A549 (cell line): ENCODE measurements at regions not wholly inside any gene's neighbourhood (a gene's known extent, or its start where the extent isn't known, plus 50 kb on each side); places are given as distances from the start of the nearest gene placed in this dataset.

Source experiments
- ATAC-seq, 2 experiments: fragments of 200-7000 bp in 1 of 2; fragments of >200 bp in 1 of 2; cut with Nextera tagmentation in 1 of 2; cut with Tn5 transposase in 1 of 2; 3 replicates each; pipeline versions ENCODE4 v1.8.0 to v1.9.1; 2018 to 2020; ENCODE audit warnings: mild to moderate bottlenecking in 1 of 2, moderate library complexity in 1 of 2
- CTCF ChIA-PET: fragments of 300-600 bp; sonication (Branson Sonifier 250); formaldehyde crosslinking; extraction: SDS; loops from one replicate; lab custom pipeline; 2021; ENCODE audit warnings: antibody characterized with exemption, inconsistent platforms; lab: Yijun Ruan, JAX
- POLR2A ChIA-PET: fragments of 350-600 bp; formaldehyde crosslinking; extraction: SDS; loops from one replicate; lab custom pipeline; 2021; ENCODE audit warnings: antibody characterized with exemption, inconsistent platforms; lab: Yijun Ruan, JAX
- DNase-seq, 2 experiments: peaks; one replicate each; pipeline versions ENCODE4 v3.0.0 to v3.0.0-alpha.2; 2011 to 2016; ENCODE audit warnings: low read depth in 1 of 2, low spot score in 1 of 2
- FAIRE-seq: peaks from 2 replicates; lab custom pipeline; 2011; peaks lifted over from hg19 to GRCh38; lab: Jason Lieb, UNC
- H3K27ac ChIP-seq, 2 experiments: fragments of >200 bp; sonication (Bioruptor Twin); formaldehyde crosslinking; 3 replicates each; pipeline ENCODE4 v1.5.1; 2016 to 2017
- H3K4me1 ChIP-seq: fragments of >200 bp; sonication (Bioruptor Twin); formaldehyde crosslinking; 3 replicates; pipeline ENCODE4 v1.6.1; 2016
- H3K4me2 ChIP-seq: fragments of >200 bp; sonication (Bioruptor Twin); formaldehyde crosslinking; 3 replicates; pipeline ENCODE4 v1.6.1; 2016
- H3K4me3 ChIP-seq: fragments of >200 bp; sonication (Bioruptor Twin); formaldehyde crosslinking; 3 replicates; pipeline ENCODE4 v1.5.1; 2016
- H3K9me3 ChIP-seq: fragments of >200 bp; sonication (Bioruptor Twin); formaldehyde crosslinking; 3 replicates; pipeline ENCODE4 v1.6.1; 2016
- CBX2 ChIP-seq: fragments of 200-600 bp; sonication (generic); IDR thresholded peaks from 2 replicates; pipeline ENCODE4 v1.6.1; 2016; ENCODE audit warnings: low read depth, mild to moderate bottlenecking, borderline replicate concordance
- CEBPB ChIP-seq, 2 experiments: fragments of >200 bp in 1 of 2; sonication (Bioruptor Twin) in 1 of 2; formaldehyde crosslinking in 1 of 2; IDR thresholded peaks; 2 replicates each; pipeline ENCODE4 v1.6.1; 2012 to 2016
- CHD4 ChIP-seq: fragments of 200-600 bp; sonication (generic); IDR thresholded peaks from 2 replicates; pipeline ENCODE4 v1.6.1; 2016; ENCODE audit warnings: antibody characterized with exemption, mild to moderate bottlenecking, borderline replicate concordance
- EP300 ChIP-seq, 2 experiments: fragments of >200 bp; sonication (Bioruptor Twin); formaldehyde crosslinking; IDR thresholded peaks; 2 replicates in 1 of 2; 3 replicates in 1 of 2; pipeline ENCODE4 v1.6.1; 2016 to 2017
- ESRRA ChIP-seq: fragments of 150-350 bp; IDR thresholded peaks from 2 replicates; pipeline ENCODE4 v1.6.1; 2014; ENCODE audit warnings: mild to moderate bottlenecking, low read length, borderline replicate concordance
- FOSB ChIP-seq: fragments of 250-450 bp; sonication (Bioruptor Pico); IDR thresholded peaks from 2 replicates; pipeline ENCODE4 v1.5.0; 2020; ENCODE audit warnings: mild to moderate bottlenecking, moderate library complexity
- FOSL2 ChIP-seq, 2 experiments: fragments of 450-650 bp in 1 of 2; fragments of >200 bp in 1 of 2; sonication (Bioruptor Twin) in 1 of 2; formaldehyde crosslinking; IDR thresholded peaks; 2 replicates each; pipeline versions ENCODE4 v1.5.0 to v1.6.1; 2016 to 2020; ENCODE audit warnings: mild to moderate bottlenecking in 1 of 2, moderate library complexity in 1 of 2
- GATA3 ChIP-seq: IDR thresholded peaks from 2 replicates; pipeline ENCODE4 v1.6.1; 2012; ENCODE audit warnings: borderline replicate concordance
- HOXB13 ChIP-seq: fragments of 250-450 bp; sonication (Bioruptor Pico); IDR thresholded peaks from 2 replicates; pipeline ENCODE4 v1.5.0; 2020; ENCODE audit warnings: low read depth, mild to moderate bottlenecking, moderate library complexity
- HOXB5 ChIP-seq: fragments of 250-450 bp; sonication (Bioruptor Pico); IDR thresholded peaks from 2 replicates; pipeline ENCODE4 v1.5.0; 2020; ENCODE audit warnings: mild to moderate bottlenecking, moderate library complexity
- JUN ChIP-seq, 2 experiments: fragments of >200 bp; sonication (Bioruptor Twin); formaldehyde crosslinking; IDR thresholded peaks; 2 replicates in 1 of 2; 3 replicates in 1 of 2; pipeline ENCODE4 v1.6.1; 2016 to 2017
- KDM1A ChIP-seq: fragments of 200-600 bp; sonication (generic); IDR thresholded peaks from 2 replicates; pipeline ENCODE4 v1.6.1; 2016; ENCODE audit warnings: low read depth, mild to moderate bottlenecking
- KDM5A ChIP-seq: fragments of 200-600 bp; sonication (generic); IDR thresholded peaks from 2 replicates; pipeline ENCODE4 v1.6.1; 2016; ENCODE audit warnings: antibody characterized with exemption, mild to moderate bottlenecking
- MAFK ChIP-seq: fragments of 450-650 bp; IDR thresholded peaks from 2 replicates; pipeline ENCODE4 v1.6.1; 2014; ENCODE audit not compliant: partially characterized antibody
- MYC ChIP-seq: IDR thresholded peaks from 2 replicates; pipeline ENCODE4 v1.6.1; 2012; ENCODE audit warnings: mild to moderate bottlenecking, inconsistent platforms, low read length, improper control_type of control experiment, borderline replicate concordance
- RFX5 ChIP-seq: fragments of 450-650 bp; IDR thresholded peaks from 2 replicates; pipeline ENCODE4 v1.7.1; 2014; ENCODE audit warnings: antibody characterized with exemption, mild to moderate bottlenecking, moderate library complexity
- RNF2 ChIP-seq: fragments of 200-600 bp; sonication (generic); IDR thresholded peaks from 2 replicates; pipeline ENCODE4 v1.6.1; 2016; ENCODE audit warnings: low read depth, mild to moderate bottlenecking, antibody characterized with exemption, moderate library complexity, borderline replicate concordance
- SMC3 ChIP-seq: fragments of >200 bp; sonication (Bioruptor Twin); formaldehyde crosslinking; IDR thresholded peaks from 3 replicates; pipeline ENCODE4 v1.6.1; 2018; ENCODE audit warnings: inconsistent platforms
- SREBF2 ChIP-seq: fragments of 450-650 bp; IDR thresholded peaks from 2 replicates; pipeline ENCODE4 v1.6.1; 2014; ENCODE audit warnings: mild to moderate bottlenecking, moderate library complexity
- TFCP2L1 ChIP-seq: fragments of 250-450 bp; sonication (Bioruptor Pico); IDR thresholded peaks from 2 replicates; pipeline ENCODE4 v1.5.0; 2021; ENCODE audit warnings: mild to moderate bottlenecking
- ZNF302 ChIP-seq: fragments of 250-450 bp; sonication (Bioruptor Pico); IDR thresholded peaks from 2 replicates; pipeline ENCODE4 v1.9.0; 2021; ENCODE audit warnings: inconsistent platforms, mild to moderate bottlenecking, moderate library complexity
- WGBS: methylation state at CpG from one replicate; pipeline ENCODE4 v1.1.6; 2017; ENCODE audit errors: missing lambda C conversion rate; 5-methylcytosine and 5-hydroxymethylcytosine counted together
- TF ChIP-seq, protein P1 (sequence below): fragments of 200-600 bp; sonication (generic); IDR thresholded peaks from 2 replicates; pipeline ENCODE4 v1.6.1; 2016; ENCODE audit warnings: antibody characterized with exemption, mild to moderate bottlenecking, moderate library complexity
- TF ChIP-seq, protein P2 (sequence below): IDR thresholded peaks from 2 replicates; pipeline ENCODE4 v1.6.1; 2012; ENCODE audit warnings: low read depth, borderline replicate concordance
- TF ChIP-seq, protein P3 (sequence below): fragments of 450-650 bp; IDR thresholded peaks from 2 replicates; pipeline ENCODE4 v1.6.1; 2014; ENCODE audit warnings: antibody characterized with exemption
- TF ChIP-seq, protein P4 (sequence below): fragments of >200 bp; sonication (Bioruptor Twin); formaldehyde crosslinking; IDR thresholded peaks from 3 replicates; pipeline ENCODE4 v1.5.1; 2016
- TF ChIP-seq, protein P5 (sequence below): fragments of 150-350 bp; IDR thresholded peaks from 2 replicates; pipeline ENCODE4 v1.6.1; 2014; ENCODE audit warnings: low read depth, mild to moderate bottlenecking, low read length
- TF ChIP-seq, protein P6 (sequence below): IDR thresholded peaks from 2 replicates; pipeline ENCODE4 v1.6.1; 2012
- TF ChIP-seq, protein P7 (sequence below): fragments of 250-450 bp; sonication (Bioruptor Pico); IDR thresholded peaks from 2 replicates; pipeline ENCODE4 v1.5.0; 2021; ENCODE audit warnings: mild to moderate bottlenecking, moderate library complexity, borderline replicate concordance

DNA sequence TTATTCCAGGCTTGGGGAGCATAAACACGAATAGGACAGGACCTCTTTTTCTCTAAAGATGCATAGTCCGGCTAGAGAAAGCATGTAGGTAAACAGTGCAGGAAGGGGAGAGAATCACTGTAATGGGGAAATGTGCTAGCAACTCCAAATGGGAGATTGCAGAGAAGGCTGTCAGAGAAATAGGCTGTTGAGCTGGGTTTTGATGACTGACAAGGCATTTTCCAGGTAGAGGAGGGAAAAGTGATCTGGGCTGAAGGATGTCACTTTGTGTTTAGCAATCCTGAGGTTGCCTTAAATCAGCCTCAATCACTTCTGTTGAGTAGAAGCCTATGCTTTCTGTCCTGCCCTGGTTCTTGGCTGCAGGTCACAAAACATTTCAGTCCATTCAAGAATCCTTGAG lies 242.0 kb upstream of the MEIS1 start:
- ChIA-PET POLR2A (no interaction called here), CTCF (no interaction called here)
- 1% methylated on average over 2 of the region's 2 CpGs for WGBS
- FAIRE-seq (no peak), DNase-seq (no peak), ATAC-seq (no peak)
- Histone ChIP-seq H3K4me3 (no peak overlapping the region), H3K4me2 (no peak overlapping the region), H3K4me1 (no peaks in the 10 kb centered on the region), H3K9me3 (no peaks in the 10 kb centered on the region), H3K27ac (no peak overlapping the region)
- no peak for TF ChIP-seq RFX5
- TF ChIP-seq, protein P1, sequence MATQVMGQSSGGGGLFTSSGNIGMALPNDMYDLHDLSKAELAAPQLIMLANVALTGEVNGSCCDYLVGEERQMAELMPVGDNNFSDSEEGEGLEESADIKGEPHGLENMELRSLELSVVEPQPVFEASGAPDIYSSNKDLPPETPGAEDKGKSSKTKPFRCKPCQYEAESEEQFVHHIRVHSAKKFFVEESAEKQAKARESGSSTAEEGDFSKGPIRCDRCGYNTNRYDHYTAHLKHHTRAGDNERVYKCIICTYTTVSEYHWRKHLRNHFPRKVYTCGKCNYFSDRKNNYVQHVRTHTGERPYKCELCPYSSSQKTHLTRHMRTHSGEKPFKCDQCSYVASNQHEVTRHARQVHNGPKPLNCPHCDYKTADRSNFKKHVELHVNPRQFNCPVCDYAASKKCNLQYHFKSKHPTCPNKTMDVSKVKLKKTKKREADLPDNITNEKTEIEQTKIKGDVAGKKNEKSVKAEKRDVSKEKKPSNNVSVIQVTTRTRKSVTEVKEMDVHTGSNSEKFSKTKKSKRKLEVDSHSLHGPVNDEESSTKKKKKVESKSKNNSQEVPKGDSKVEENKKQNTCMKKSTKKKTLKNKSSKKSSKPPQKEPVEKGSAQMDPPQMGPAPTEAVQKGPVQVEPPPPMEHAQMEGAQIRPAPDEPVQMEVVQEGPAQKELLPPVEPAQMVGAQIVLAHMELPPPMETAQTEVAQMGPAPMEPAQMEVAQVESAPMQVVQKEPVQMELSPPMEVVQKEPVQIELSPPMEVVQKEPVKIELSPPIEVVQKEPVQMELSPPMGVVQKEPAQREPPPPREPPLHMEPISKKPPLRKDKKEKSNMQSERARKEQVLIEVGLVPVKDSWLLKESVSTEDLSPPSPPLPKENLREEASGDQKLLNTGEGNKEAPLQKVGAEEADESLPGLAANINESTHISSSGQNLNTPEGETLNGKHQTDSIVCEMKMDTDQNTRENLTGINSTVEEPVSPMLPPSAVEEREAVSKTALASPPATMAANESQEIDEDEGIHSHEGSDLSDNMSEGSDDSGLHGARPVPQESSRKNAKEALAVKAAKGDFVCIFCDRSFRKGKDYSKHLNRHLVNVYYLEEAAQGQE: no peak
- TF ChIP-seq HOXB5 (CRISPR knock-in tag): no peak
- no peak for TF ChIP-seq FOSL2 (IDR thresholded peaks at IDR 0.05)
- TF ChIP-seq FOSL2 (CRISPR knock-in tag; IDR thresholded peaks at IDR 0.05): no peak
- TF ChIP-seq HOXB13 (CRISPR knock-in tag): no peak
- TF ChIP-seq RNF2: no peak
- TF ChIP-seq MAFK: no peak
- no peak for TF ChIP-seq JUN (IDR thresholded peaks at IDR 0.05)
- TF ChIP-seq GATA3: no peak
- no peak for TF ChIP-seq CBX2
- no peak for TF ChIP-seq CEBPB (IDR thresholded peaks at IDR 0.05)
- TF ChIP-seq, protein P2, sequence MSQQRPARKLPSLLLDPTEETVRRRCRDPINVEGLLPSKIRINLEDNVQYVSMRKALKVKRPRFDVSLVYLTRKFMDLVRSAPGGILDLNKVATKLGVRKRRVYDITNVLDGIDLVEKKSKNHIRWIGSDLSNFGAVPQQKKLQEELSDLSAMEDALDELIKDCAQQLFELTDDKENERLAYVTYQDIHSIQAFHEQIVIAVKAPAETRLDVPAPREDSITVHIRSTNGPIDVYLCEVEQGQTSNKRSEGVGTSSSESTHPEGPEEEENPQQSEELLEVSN: no peak
- TF ChIP-seq ZNF302 (CRISPR knock-in tag): no peak
- no peak for TF ChIP-seq MYC
- TF ChIP-seq, protein P3, sequence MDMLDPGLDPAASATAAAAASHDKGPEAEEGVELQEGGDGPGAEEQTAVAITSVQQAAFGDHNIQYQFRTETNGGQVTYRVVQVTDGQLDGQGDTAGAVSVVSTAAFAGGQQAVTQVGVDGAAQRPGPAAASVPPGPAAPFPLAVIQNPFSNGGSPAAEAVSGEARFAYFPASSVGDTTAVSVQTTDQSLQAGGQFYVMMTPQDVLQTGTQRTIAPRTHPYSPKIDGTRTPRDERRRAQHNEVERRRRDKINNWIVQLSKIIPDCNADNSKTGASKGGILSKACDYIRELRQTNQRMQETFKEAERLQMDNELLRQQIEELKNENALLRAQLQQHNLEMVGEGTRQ: no peak
- no peak for TF ChIP-seq SMC3
- TF ChIP-seq, protein P4, sequence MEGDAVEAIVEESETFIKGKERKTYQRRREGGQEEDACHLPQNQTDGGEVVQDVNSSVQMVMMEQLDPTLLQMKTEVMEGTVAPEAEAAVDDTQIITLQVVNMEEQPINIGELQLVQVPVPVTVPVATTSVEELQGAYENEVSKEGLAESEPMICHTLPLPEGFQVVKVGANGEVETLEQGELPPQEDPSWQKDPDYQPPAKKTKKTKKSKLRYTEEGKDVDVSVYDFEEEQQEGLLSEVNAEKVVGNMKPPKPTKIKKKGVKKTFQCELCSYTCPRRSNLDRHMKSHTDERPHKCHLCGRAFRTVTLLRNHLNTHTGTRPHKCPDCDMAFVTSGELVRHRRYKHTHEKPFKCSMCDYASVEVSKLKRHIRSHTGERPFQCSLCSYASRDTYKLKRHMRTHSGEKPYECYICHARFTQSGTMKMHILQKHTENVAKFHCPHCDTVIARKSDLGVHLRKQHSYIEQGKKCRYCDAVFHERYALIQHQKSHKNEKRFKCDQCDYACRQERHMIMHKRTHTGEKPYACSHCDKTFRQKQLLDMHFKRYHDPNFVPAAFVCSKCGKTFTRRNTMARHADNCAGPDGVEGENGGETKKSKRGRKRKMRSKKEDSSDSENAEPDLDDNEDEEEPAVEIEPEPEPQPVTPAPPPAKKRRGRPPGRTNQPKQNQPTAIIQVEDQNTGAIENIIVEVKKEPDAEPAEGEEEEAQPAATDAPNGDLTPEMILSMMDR: no peak
- no peak for TF ChIP-seq SREBF2
- TF ChIP-seq, protein P5, sequence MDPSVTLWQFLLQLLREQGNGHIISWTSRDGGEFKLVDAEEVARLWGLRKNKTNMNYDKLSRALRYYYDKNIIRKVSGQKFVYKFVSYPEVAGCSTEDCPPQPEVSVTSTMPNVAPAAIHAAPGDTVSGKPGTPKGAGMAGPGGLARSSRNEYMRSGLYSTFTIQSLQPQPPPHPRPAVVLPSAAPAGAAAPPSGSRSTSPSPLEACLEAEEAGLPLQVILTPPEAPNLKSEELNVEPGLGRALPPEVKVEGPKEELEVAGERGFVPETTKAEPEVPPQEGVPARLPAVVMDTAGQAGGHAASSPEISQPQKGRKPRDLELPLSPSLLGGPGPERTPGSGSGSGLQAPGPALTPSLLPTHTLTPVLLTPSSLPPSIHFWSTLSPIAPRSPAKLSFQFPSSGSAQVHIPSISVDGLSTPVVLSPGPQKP: no peak

DNA sequence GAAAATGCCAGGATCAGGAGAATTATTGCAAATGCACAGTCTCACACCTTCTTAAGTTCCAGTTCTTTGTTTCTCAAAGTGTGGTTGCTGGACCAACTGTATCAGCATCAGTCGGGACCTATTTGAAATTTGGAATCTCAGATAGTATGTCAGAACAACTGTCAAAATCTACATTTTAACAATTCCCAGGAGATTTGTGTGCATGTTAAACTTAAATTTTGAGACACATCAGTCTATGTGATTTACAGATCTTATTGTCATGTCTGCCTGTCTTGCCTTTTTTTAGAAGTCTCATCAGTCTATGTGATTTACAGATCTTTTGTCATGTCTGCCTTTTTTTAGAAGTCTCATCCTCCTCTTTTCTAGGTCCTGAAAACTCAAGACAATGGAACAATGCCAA lies 243.6 kb upstream of the MEIS1 start:
- WGBS: 32% methylated on average over 1 of the region's 1 CpG
- TF ChIP-seq EP300 (IDR thresholded peaks at IDR 0.05) (no peak), ESRRA (no peak), MAFK (no peak), RFX5 (no peak), CHD4 (no peak), FOSB (CRISPR knock-in tag) (no peak), TFCP2L1 (CRISPR knock-in tag) (no peak), KDM5A (no peak), KDM1A (no peak), CEBPB (IDR thresholded peaks at IDR 0.05) (no peak), ZNF302 (CRISPR knock-in tag) (no peak)
- TF ChIP-seq, protein P6, sequence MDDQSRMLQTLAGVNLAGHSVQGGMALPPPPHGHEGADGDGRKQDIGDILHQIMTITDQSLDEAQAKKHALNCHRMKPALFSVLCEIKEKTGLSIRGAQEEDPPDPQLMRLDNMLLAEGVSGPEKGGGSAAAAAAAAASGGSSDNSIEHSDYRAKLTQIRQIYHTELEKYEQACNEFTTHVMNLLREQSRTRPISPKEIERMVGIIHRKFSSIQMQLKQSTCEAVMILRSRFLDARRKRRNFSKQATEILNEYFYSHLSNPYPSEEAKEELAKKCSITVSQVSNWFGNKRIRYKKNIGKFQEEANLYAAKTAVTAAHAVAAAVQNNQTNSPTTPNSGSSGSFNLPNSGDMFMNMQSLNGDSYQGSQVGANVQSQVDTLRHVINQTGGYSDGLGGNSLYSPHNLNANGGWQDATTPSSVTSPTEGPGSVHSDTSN: no peak
- TF ChIP-seq, protein P7, sequence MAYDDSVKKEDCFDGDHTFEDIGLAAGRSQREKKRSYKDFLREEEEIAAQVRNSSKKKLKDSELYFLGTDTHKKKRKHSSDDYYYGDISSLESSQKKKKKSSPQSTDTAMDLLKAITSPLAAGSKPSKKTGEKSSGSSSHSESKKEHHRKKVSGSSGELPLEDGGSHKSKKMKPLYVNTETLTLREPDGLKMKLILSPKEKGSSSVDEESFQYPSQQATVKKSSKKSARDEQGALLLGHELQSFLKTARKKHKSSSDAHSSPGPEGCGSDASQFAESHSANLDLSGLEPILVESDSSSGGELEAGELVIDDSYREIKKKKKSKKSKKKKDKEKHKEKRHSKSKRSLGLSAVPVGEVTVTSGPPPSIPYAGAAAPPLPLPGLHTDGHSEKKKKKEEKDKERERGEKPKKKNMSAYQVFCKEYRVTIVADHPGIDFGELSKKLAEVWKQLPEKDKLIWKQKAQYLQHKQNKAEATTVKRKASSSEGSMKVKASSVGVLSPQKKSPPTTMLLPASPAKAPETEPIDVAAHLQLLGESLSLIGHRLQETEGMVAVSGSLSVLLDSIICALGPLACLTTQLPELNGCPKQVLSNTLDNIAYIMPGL (CRISPR knock-in tag): no peak

More for the DNA sequence above, 243.6 kb upstream of the MEIS1 start:
- H3K4me1 ChIP-seq: no peaks in the 10 kb centered on the region
- DNase-seq (no peak), ATAC-seq (no peak), FAIRE-seq (no peak)
- H3K4me3 ChIP-seq: no peak overlapping the region
- ChIA-PET POLR2A (no interaction called here), CTCF (interaction anchor here (0.6 kb wide), 1 partner anchor 1715 kb away, joined by 3 read pairs; no protein-coding TSS in a partner anchor)
- no peak overlapping the region for H3K4me2 ChIP-seq
- H3K9me3 ChIP-seq: no peaks in the 10 kb centered on the region
- no peak overlapping the region for H3K27ac ChIP-seq
